GM12878 (cell line): ENCODE measurements at regions not wholly inside any gene's neighbourhood (a gene's known extent, or its start where the extent isn't known, plus 50 kb on each side); places are given as distances from the start of the nearest gene placed in this dataset.

Source experiments
- CEBPB ChIP-seq, 2 experiments: fragments of 150-350 bp in 1 of 2; IDR thresholded peaks; 2 replicates each; pipeline ENCODE4 v1.6.1; 2012 to 2014; ENCODE audit warnings: low read depth in 2 of 2, low read length in 2 of 2, borderline replicate concordance in 1 of 2, inconsistent platforms in 1 of 2
- EZH2 ChIP-seq: IDR thresholded peaks from 2 replicates; pipeline ENCODE4 v1.6.1; 2012; ENCODE audit warnings: low read depth, mild to moderate bottlenecking, control low read depth, inconsistent platforms, low read length, borderline replicate concordance; ENCODE audit not compliant: control insufficient read depth
- HCFC1 ChIP-seq: fragments of 150-350 bp; IDR thresholded peaks from 2 replicates; pipeline ENCODE4 v1.6.1; 2014; ENCODE audit warnings: low read length
- HDAC2 ChIP-seq: fragments of 200-600 bp; sonication (generic); IDR thresholded peaks from 2 replicates; pipeline ENCODE4 v1.6.1; 2017
- IRF4 ChIP-seq: IDR thresholded peaks from 2 replicates; pipeline ENCODE4 v1.6.1; 2011; ENCODE audit warnings: low read depth, low read length
- MXI1 ChIP-seq: fragments of 150-350 bp; IDR thresholded peaks from 2 replicates; pipeline ENCODE4 v1.6.1; 2011; ENCODE audit warnings: low read depth, mild to moderate bottlenecking, inconsistent platforms, low read length, improper control_type of control experiment
- NR2C2 ChIP-seq: IDR thresholded peaks from 2 replicates; pipeline ENCODE4 v1.6.1; 2011; ENCODE audit warnings: borderline replicate concordance, low read depth; ENCODE audit not compliant: control insufficient read depth, insufficient read length
- POLR2A ChIP-seq: IDR thresholded peaks from 2 replicates; pipeline ENCODE4 v1.6.1; 2011; ENCODE audit warnings: low read depth, mild to moderate bottlenecking, low read length
- TF ChIP-seq, protein P1 (sequence below), 3 experiments: IDR thresholded peaks in 2 of 3; conservative IDR thresholded peaks in 1 of 3; 2 replicates each; pipeline ENCODE4 v1.5.1; 2011; ENCODE audit warnings: low read depth in 3 of 3, low read length in 3 of 3, mild to moderate bottlenecking in 3 of 3, control low read depth in 2 of 3, moderate library complexity in 2 of 3, inconsistent platforms in 1 of 3, mixed read lengths in 1 of 3; ENCODE audit not compliant: control insufficient read depth in 2 of 3, insufficient read depth in 1 of 3; ENCODE audit errors: extremely low read depth in 1 of 3
- TF ChIP-seq, protein P2 (sequence below): fragments of 450-650 bp; IDR thresholded peaks from 2 replicates; pipeline ENCODE4 v1.6.1; 2017; ENCODE audit warnings: mild to moderate bottlenecking, moderate library complexity

DNA sequence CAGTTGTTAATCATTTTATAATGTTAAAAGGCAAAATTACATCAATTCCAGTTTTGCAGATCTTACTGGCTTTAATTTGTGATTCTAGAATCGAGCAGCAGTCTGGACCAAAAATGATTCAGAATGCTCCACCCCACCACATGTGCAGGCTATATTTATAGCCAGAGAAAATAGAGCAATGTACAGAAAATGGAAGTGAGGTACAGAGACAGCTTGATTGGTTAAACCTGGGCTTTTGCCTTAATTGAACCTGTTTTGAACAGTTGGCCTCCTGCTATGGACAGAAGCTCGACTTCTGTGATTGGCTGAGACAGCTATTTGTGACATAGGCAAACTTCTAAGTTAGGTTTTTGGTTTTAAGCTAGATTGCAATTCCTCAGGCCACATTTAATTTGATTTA lies 607.4 kb upstream of the MIR17HG start:
- TF ChIP-seq EZH2 (no peak), HDAC2 (no peak), IRF4 (no peak), NR2C2 (no peak), MXI1 (no peak), POLR2A (no peak), CEBPB (IDR thresholded peaks at IDR 0.05; ENCODE audit: borderline replicate concordance in 1 of 2, low read depth in 2 of 2, low read length in 2 of 2) (no peak), HCFC1 (no peak)
- TF ChIP-seq, protein P1, sequence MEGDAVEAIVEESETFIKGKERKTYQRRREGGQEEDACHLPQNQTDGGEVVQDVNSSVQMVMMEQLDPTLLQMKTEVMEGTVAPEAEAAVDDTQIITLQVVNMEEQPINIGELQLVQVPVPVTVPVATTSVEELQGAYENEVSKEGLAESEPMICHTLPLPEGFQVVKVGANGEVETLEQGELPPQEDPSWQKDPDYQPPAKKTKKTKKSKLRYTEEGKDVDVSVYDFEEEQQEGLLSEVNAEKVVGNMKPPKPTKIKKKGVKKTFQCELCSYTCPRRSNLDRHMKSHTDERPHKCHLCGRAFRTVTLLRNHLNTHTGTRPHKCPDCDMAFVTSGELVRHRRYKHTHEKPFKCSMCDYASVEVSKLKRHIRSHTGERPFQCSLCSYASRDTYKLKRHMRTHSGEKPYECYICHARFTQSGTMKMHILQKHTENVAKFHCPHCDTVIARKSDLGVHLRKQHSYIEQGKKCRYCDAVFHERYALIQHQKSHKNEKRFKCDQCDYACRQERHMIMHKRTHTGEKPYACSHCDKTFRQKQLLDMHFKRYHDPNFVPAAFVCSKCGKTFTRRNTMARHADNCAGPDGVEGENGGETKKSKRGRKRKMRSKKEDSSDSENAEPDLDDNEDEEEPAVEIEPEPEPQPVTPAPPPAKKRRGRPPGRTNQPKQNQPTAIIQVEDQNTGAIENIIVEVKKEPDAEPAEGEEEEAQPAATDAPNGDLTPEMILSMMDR (IDR thresholded peaks at IDR 0.05 in 2 of 3, conservative IDR thresholded peaks at IDR 0.05 in 1 of 3; ENCODE audit: control insufficient read depth in 2 of 3, extremely low read depth in 1 of 3, insufficient read depth in 1 of 3, low read depth in 3 of 3, low read length in 3 of 3): no peak
- TF ChIP-seq, protein P2, sequence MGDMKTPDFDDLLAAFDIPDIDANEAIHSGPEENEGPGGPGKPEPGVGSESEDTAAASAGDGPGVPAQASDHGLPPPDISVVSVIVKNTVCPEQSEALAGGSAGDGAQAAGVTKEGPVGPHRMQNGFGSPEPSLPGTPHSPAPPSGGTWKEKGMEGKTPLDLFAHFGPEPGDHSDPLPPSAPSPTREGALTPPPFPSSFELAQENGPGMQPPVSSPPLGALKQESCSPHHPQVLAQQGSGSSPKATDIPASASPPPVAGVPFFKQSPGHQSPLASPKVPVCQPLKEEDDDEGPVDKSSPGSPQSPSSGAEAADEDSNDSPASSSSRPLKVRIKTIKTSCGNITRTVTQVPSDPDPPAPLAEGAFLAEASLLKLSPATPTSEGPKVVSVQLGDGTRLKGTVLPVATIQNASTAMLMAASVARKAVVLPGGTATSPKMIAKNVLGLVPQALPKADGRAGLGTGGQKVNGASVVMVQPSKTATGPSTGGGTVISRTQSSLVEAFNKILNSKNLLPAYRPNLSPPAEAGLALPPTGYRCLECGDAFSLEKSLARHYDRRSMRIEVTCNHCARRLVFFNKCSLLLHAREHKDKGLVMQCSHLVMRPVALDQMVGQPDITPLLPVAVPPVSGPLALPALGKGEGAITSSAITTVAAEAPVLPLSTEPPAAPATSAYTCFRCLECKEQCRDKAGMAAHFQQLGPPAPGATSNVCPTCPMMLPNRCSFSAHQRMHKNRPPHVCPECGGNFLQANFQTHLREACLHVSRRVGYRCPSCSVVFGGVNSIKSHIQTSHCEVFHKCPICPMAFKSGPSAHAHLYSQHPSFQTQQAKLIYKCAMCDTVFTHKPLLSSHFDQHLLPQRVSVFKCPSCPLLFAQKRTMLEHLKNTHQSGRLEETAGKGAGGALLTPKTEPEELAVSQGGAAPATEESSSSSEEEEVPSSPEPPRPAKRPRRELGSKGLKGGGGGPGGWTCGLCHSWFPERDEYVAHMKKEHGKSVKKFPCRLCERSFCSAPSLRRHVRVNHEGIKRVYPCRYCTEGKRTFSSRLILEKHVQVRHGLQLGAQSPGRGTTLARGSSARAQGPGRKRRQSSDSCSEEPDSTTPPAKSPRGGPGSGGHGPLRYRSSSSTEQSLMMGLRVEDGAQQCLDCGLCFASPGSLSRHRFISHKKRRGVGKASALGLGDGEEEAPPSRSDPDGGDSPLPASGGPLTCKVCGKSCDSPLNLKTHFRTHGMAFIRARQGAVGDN: no peak
